ENCODE measurements at regions not wholly inside any gene's neighbourhood (a gene's known extent, or its start where the extent isn't known, plus 50 kb on each side); places are given as distances from the start of the nearest gene placed in this dataset.
"Not testable (repeated sequence)": the region's sequence is repeated elsewhere in the genome, so short reads cannot be mapped to it uniquely, and the experiment has no call there.

- FAIRE-seq; CTCF ChIA-PET (ENCODE audit: low intra/inter-chr PET ratio, low total read pairs); H3K27me3 ChIP-seq (ENCODE audit: control insufficient read depth in 1 of 2, insufficient read depth in 2 of 2, low read length in 2 of 2); H3K36me3 ChIP-seq (replicated peaks in 1 of 2; ENCODE audit: control insufficient read depth in 1 of 2, insufficient read depth in 2 of 2, low read length in 2 of 2); intact Hi-C loops (cut with micrococcal nuclease; ENCODE audit: unreplicated experiment); H3K9me3 ChIP-seq (ENCODE audit: low read length); DNase-seq (ENCODE audit: low spot score); ATAC-seq; H2AFZ ChIP-seq (ENCODE audit: low read length); H3K27ac ChIP-seq (ENCODE audit: extremely low read length, insufficient read depth, low read length); BruUV-seq (replicated peaks); H4K20me1 ChIP-seq (ENCODE audit: insufficient read depth, low read length); H3K9ac ChIP-seq (ENCODE audit: insufficient read depth, low read depth, low read length); H3K79me2 ChIP-seq (ENCODE audit: insufficient read depth, low read length); POLR2A ChIA-PET; H3K4me3 ChIP-seq (replicated peaks in 1 of 3; ENCODE audit: insufficient read depth in 1 of 3, low read depth in 2 of 3, low read length in 3 of 3); in situ Hi-C loops (cut with HindIII; ENCODE audit: extremely low pct_ligation_motif_present, low pct_unique_long_range_greater_than_20kb); H3K4me2 ChIP-seq (ENCODE audit: low read depth, low read length): not testable (repeated sequence)
- 48% methylated on average over 12 of the region's 30 CpGs for WGBS (ENCODE audit: low lambda C conversion rate)
- peaks cover 11% of the 10 kb centered on the region for H3K4me1 ChIP-seq (ENCODE audit: insufficient read depth, low read length)
These were observed 59.1 kb upstream of the TENM4 start for GRCh38 chr11:79499929-79500328.

DNA sequence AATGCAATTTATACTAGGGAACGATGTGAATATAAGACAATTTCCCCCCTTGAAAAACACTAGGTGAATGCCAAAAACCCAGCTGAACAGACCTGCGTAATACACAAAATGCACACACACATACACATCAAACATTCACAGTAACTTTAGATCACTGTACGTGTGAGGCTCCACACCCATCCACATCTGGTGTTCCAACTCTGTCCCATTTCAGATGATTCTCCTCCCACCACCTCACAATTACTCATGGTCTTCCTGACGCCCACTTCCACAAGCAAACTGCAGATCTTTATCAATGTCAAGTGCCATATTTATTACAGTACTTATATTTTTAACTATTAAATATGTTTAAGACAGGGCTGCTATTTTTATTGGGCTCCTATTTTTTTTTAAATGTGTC lies 57.8 kb upstream of the TENM4 start:
- no peaks in the 10 kb centered on the region for H3K36me3 ChIP-seq (replicated peaks in 1 of 2; ENCODE audit: control insufficient read depth in 1 of 2, insufficient read depth in 2 of 2, low read length in 2 of 2)
- no peak overlapping the region for H3K4me3 ChIP-seq (replicated peaks in 1 of 3; ENCODE audit: insufficient read depth in 1 of 3, low read depth in 2 of 3, low read length in 3 of 3)
- peaks cover 11% of the 10 kb centered on the region for H3K4me1 ChIP-seq (ENCODE audit: insufficient read depth, low read length)
- CTCF ChIA-PET (ENCODE audit: low intra/inter-chr PET ratio, low total read pairs), result no interaction called here
- no peaks in the 10 kb centered on the region for H3K79me2 ChIP-seq (ENCODE audit: insufficient read depth, low read length)
- 3% methylated on average over 4 of the region's 4 CpGs for WGBS (ENCODE audit: low lambda C conversion rate)
- intact Hi-C loops (cut with micrococcal nuclease; ENCODE audit: unreplicated experiment) (no loop called here), in situ Hi-C loops (cut with HindIII; ENCODE audit: extremely low pct_ligation_motif_present, low pct_unique_long_range_greater_than_20kb) (no loop called here)
- H3K27me3 ChIP-seq (ENCODE audit: control insufficient read depth in 1 of 2, insufficient read depth in 2 of 2, low read length in 2 of 2), result no peaks in the 10 kb centered on the region
- H2AFZ ChIP-seq (ENCODE audit: low read length), result no peak overlapping the region
- POLR2A ChIA-PET, result no interaction called here
- ATAC-seq (no peak), DNase-seq (ENCODE audit: low spot score) (no peak), FAIRE-seq (no peak)
- H3K27ac ChIP-seq (ENCODE audit: extremely low read length, insufficient read depth, low read length), result no peak overlapping the region
- H4K20me1 ChIP-seq (ENCODE audit: insufficient read depth, low read length), result no peaks in the 10 kb centered on the region
- no peaks in the 10 kb centered on the region for H3K9me3 ChIP-seq (ENCODE audit: low read length)
- no peak overlapping the region for H3K9ac ChIP-seq (ENCODE audit: insufficient read depth, low read depth, low read length)
- no TSS peak for BruUV-seq (replicated peaks)
- no peak overlapping the region for H3K4me2 ChIP-seq (ENCODE audit: low read depth, low read length)
- TF ChIP-seq, protein P1, sequence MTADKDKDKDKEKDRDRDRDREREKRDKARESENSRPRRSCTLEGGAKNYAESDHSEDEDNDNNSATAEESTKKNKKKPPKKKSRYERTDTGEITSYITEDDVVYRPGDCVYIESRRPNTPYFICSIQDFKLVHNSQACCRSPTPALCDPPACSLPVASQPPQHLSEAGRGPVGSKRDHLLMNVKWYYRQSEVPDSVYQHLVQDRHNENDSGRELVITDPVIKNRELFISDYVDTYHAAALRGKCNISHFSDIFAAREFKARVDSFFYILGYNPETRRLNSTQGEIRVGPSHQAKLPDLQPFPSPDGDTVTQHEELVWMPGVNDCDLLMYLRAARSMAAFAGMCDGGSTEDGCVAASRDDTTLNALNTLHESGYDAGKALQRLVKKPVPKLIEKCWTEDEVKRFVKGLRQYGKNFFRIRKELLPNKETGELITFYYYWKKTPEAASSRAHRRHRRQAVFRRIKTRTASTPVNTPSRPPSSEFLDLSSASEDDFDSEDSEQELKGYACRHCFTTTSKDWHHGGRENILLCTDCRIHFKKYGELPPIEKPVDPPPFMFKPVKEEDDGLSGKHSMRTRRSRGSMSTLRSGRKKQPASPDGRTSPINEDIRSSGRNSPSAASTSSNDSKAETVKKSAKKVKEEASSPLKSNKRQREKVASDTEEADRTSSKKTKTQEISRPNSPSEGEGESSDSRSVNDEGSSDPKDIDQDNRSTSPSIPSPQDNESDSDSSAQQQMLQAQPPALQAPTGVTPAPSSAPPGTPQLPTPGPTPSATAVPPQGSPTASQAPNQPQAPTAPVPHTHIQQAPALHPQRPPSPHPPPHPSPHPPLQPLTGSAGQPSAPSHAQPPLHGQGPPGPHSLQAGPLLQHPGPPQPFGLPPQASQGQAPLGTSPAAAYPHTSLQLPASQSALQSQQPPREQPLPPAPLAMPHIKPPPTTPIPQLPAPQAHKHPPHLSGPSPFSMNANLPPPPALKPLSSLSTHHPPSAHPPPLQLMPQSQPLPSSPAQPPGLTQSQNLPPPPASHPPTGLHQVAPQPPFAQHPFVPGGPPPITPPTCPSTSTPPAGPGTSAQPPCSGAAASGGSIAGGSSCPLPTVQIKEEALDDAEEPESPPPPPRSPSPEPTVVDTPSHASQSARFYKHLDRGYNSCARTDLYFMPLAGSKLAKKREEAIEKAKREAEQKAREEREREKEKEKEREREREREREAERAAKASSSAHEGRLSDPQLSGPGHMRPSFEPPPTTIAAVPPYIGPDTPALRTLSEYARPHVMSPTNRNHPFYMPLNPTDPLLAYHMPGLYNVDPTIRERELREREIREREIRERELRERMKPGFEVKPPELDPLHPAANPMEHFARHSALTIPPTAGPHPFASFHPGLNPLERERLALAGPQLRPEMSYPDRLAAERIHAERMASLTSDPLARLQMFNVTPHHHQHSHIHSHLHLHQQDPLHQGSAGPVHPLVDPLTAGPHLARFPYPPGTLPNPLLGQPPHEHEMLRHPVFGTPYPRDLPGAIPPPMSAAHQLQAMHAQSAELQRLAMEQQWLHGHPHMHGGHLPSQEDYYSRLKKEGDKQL (CRISPR knock-in tag; IDR thresholded peaks at IDR 0.05; ENCODE audit: low read depth), result no peak
- no peak for TF ChIP-seq SMARCE1 (IDR thresholded peaks at IDR 0.05; ENCODE audit: borderline replicate concordance)
- no peak for TF ChIP-seq CHCHD3 (CRISPR knock-in tag; IDR thresholded peaks at IDR 0.05)
- TF ChIP-seq ZNF547 (CRISPR knock-in tag; IDR thresholded peaks at IDR 0.05), result no peak
- TF ChIP-seq ZNF615 (CRISPR knock-in tag; IDR thresholded peaks at IDR 0.05; ENCODE audit: borderline replicate concordance), result no peak
- no peak for TF ChIP-seq ZNF619 (CRISPR knock-in tag; IDR thresholded peaks at IDR 0.05)
- TF ChIP-seq, protein P2, sequence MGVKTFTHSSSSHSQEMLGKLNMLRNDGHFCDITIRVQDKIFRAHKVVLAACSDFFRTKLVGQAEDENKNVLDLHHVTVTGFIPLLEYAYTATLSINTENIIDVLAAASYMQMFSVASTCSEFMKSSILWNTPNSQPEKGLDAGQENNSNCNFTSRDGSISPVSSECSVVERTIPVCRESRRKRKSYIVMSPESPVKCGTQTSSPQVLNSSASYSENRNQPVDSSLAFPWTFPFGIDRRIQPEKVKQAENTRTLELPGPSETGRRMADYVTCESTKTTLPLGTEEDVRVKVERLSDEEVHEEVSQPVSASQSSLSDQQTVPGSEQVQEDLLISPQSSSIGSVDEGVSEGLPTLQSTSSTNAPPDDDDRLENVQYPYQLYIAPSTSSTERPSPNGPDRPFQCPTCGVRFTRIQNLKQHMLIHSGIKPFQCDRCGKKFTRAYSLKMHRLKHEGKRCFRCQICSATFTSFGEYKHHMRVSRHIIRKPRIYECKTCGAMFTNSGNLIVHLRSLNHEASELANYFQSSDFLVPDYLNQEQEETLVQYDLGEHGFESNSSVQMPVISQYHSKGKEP (CRISPR knock-in tag; IDR thresholded peaks at IDR 0.05), result no peak
- TF ChIP-seq ZKSCAN8 (CRISPR knock-in tag; IDR thresholded peaks at IDR 0.05; ENCODE audit: borderline replicate concordance), result no peak
- no peak for TF ChIP-seq ZNF891 (CRISPR knock-in tag; IDR thresholded peaks at IDR 0.05)
- TF ChIP-seq TOE1 (CRISPR knock-in tag; IDR thresholded peaks at IDR 0.05), result no peak
- TF ChIP-seq ZNF713 (CRISPR knock-in tag; IDR thresholded peaks at IDR 0.05), result no peak
- no peak for TF ChIP-seq ZNF317 (CRISPR knock-in tag; IDR thresholded peaks at IDR 0.05)
- TF ChIP-seq AGO1 (IDR thresholded peaks at IDR 0.05; ENCODE audit: low read depth, low read length, poor library complexity, severe bottlenecking), result no peak
- TF ChIP-seq FOXK1 (CRISPR knock-in tag; IDR thresholded peaks at IDR 0.05; ENCODE audit: borderline replicate concordance, low read depth), result no peak
